ENCODE measurements at regions not wholly inside any gene's neighbourhood (a gene's known extent, or its start where the extent isn't known, plus 50 kb on each side); places are given as distances from the start of the nearest gene placed in this dataset.

GRCh38 chr4:57550198-57550597 lies 440.0 kb upstream of the IGFBP7 start:
- TF ChIP-seq CTCF (IDR thresholded peaks at IDR 0.05) (no peak), POLR2A (IDR thresholded peaks at IDR 0.05) (no peak)
